HG02870 (cell line): ENCODE measurements at regions not wholly inside any gene's neighbourhood (a gene's known extent, or its start where the extent isn't known, plus 50 kb on each side); places are given as distances from the start of the nearest gene placed in this dataset.
"Not testable (repeated sequence)": the region's sequence is repeated elsewhere in the genome, so short reads cannot be mapped to it uniquely, and the experiment has no call there.

Experiments
- ATAC-seq: cut with Tn5 transposase; IDR thresholded peaks from one replicate; pipeline ENCODE4 v1.9.1; 2021; ENCODE audit warnings: mild to moderate bottlenecking, moderate library complexity; ENCODE audit not compliant: unreplicated experiment

GRCh38 chr2:182630207-182630606, 85.8 kb upstream of the DNAJC10 start:
- no peak for ATAC-seq

DNA sequence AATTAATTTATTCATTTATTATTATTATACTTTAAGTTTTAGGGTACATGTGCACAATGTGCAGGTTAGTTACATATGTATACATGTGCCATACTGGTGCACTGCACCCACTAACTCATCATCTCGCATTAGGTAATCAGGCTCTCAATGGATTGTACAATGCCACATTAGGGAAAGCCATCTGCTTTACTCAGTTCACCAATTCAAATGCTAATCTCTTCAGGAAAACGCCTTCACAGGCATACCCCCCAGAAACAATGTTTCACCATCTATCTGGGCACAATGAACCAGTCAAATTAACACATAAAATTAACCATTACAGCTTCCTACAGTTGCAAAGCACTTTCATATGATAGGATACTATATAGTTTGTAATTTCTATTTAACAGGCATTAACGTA, 84.8 kb upstream of the DNAJC10 start:
- ATAC-seq: no peak

GRCh38 chr2:182634386-182634785, 81.7 kb upstream of the DNAJC10 start:
- ATAC-seq: no peak

DNA sequence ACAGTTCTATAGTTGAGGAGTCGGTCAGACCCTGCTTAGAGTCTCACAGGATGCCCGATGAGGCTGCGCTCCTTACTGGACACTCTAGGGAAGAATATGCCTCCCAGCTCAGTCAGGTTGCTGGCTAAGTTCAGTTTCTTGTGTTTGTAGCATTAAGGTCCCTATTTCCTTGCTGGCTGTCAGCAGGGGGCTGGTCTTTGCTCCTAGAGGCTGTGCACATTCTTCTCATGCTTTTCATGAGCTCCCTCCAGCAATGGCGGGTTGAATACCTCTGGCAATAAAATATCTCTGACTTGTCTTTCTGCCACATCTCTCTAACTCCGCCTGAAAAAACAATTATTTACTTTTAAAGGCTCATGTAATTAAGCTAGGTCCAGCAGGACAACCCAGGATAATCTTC, 79.4 kb upstream of the DNAJC10 start:
- ATAC-seq: no peak

- ATAC-seq: no peak
These were observed 77.4 kb upstream of the DNAJC10 start for GRCh38 chr2:182638667-182639066.

GRCh38 chr2:182639971-182640370, 76.1 kb upstream of the DNAJC10 start:
- no peak for ATAC-seq

DNA sequence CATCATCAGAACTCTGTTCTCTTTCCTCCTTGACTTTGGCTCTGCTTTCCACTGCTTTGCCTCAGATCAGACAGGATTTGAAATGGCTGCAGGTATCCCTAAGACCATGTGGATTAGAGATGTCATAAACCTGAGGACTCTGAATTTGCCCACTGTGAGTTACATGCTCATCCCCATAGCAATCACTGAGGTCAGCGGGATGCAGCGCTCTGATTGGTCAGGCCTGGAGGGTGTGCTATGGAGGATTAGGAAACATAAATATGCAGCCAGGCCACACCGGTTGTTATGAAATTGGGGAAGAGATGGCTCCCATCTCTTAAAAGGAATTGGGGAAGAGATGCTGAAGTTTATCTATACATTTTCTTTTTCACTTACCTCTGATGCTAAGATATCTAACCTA, 73.7 kb upstream of the DNAJC10 start:
- peak; percentile 100 for ATAC-seq

- no peak for ATAC-seq
These were observed 69.1 kb upstream of the DNAJC10 start for GRCh38 chr2:182646763-182647498.

- ATAC-seq: no peak
These were observed 68.6 kb upstream of the DNAJC10 start for GRCh38 chr2:182647499-182647787.

GRCh38 chr2:182649316-182649715, 66.7 kb upstream of the DNAJC10 start:
- ATAC-seq: peak; percentile 52

GRCh38 chr2:182650704-182651103, 65.4 kb upstream of the DNAJC10 start:
- ATAC-seq: no peak

DNA sequence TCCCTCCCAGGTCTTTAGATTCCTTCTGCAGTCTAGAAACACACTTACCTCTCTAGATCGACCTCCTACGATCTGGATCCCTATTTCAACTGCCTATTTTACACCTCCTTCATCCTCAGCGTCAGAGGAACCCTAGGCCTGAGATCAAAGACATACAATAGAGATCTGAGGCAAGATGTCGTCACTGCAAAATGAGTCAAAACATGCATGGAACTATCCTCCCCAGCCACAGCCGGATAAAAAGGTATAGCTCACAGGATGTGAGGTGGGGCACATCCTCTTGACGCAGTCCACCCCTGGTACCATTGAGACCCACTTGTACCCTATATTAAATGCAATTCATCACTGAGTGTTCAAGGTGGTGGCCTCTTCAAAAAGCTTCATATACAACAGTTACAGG, 63.7 kb upstream of the DNAJC10 start:
- no peak for ATAC-seq

DNA sequence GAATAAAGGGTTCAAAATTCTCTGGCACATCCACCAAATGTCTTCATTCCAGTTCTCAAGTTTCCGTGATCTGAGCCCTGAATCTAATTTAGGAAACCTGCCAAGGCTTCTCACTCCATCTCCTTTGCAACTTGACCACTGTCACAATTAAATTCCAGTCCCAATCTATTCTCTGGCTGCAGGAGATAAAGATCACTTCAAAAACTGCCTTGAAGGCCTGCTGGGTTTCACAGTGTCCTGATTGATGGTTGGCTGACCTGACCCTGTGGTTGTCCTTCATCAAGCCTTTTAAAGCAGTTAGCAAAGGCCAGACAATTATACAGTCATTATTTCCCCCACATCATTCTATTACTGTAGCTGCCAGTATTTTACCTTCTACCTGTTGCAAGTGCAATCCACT, 60.3 kb upstream of the DNAJC10 start:
- no peak for ATAC-seq

DNA sequence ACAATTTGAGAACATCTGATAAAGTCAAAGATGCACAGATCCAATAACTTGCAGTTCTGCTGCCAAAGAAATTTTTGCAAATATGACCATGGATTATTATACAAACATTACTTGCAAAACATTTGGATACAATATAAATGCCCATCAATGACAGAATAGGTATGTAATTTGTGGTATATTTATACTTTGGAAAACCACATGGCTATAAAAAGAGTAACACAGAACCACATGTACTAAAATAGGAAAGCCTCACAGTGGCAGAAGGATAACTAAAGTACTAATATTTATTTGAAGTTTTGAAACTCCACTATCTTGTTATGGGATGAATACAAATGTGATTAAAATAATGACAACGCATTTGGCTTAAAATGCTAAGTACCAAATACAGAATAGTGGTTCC, 51.8 kb upstream of the DNAJC10 start:
- ATAC-seq: no peak

GRCh38 chr2:182665500-182665899, 50.6 kb upstream of the DNAJC10 start:
- ATAC-seq: not testable (repeated sequence)
